K562 (cell line): ENCODE measurements at regions not wholly inside any gene's neighbourhood (a gene's known extent, or its start where the extent isn't known, plus 50 kb on each side); places are given as distances from the start of the nearest gene placed in this dataset.

ENCODE experiments used
- ATAC-seq: fragments of 200-7000 bp; cut with Tn5 transposase; 3 replicates; pipeline ENCODE4 v1.9.1; 2020; ENCODE audit warnings: moderate library complexity
- BruUV-seq: library from RNA; stranded (reverse); fragments of 400-500 nt; replicated peaks from 2 replicates; lab custom pipeline; 2021; lab: Mats Ljungman, UMichigan
- CTCF ChIA-PET: fragments of 300-600 bp; formaldehyde crosslinking; extraction: SDS; loops from one replicate; lab custom pipeline; 2021; ENCODE audit warnings: low intra/inter-chr PET ratio; lab: Yijun Ruan, JAX
- POLR2A ChIA-PET: fragments of 300-600, 350-650 bp; sonication (Branson Sonifier 250); formaldehyde crosslinking; extraction: SDS; loops from one replicate; lab custom pipeline; 2021; ENCODE audit warnings: antibody characterized with exemption, inconsistent platforms; lab: Yijun Ruan, JAX
- DNase-seq, 4 experiments: peaks; one replicate each; pipeline versions ENCODE4 v3.0.0 to v3.0.0-alpha.2; 2011 to 2018; ENCODE audit warnings: low spot score in 3 of 4, mixed read lengths in 3 of 4; ENCODE audit errors: extremely low read depth in 1 of 4
- FAIRE-seq: peaks from 2 replicates; lab custom pipeline; 2011; peaks lifted over from hg19 to GRCh38; lab: Jason Lieb, UNC
- H2AFZ ChIP-seq: 2 replicates; pipeline ENCODE4 v1.6.0; 2011; ENCODE audit warnings: low read depth, low read length, control low read depth, inconsistent platforms
- H3K27ac ChIP-seq: fragments of 200-600 bp; 3 replicates; pipeline ENCODE4 v1.8.0; 2011; ENCODE audit warnings: low read depth, mild to moderate bottlenecking, control low read depth, inconsistent platforms, low read length, moderate library complexity, mixed read lengths; ENCODE audit errors: extremely low read depth
- H3K27me3 ChIP-seq, 2 experiments: fragments of 300-600 bp in 1 of 2; 2 replicates in 1 of 2; 3 replicates in 1 of 2; pipeline versions ENCODE4 v1.6.0 to v1.8.0; 2011; ENCODE audit warnings: inconsistent platforms in 2 of 2, low read length in 2 of 2, mild to moderate bottlenecking in 1 of 2, mixed read lengths in 1 of 2, moderate library complexity in 1 of 2; ENCODE audit not compliant: control insufficient read depth in 2 of 2, insufficient read depth in 2 of 2
- H3K36me3 ChIP-seq: fragments of 300-600 bp; 3 replicates; pipeline ENCODE4 v1.8.0; 2011; ENCODE audit warnings: mild to moderate bottlenecking, low read length, inconsistent platforms; ENCODE audit not compliant: control insufficient read depth, insufficient read depth
- H3K4me1 ChIP-seq, 2 experiments: fragments of 200-600 bp in 1 of 2; replicated peaks in 1 of 2; 2 replicates in 1 of 2; 3 replicates in 1 of 2; pipeline versions ENCODE4 v1.5.1 to v1.8.0; 2011; ENCODE audit warnings: inconsistent platforms in 2 of 2, low read length in 2 of 2, mild to moderate bottlenecking in 1 of 2, mixed read lengths in 1 of 2, moderate library complexity in 1 of 2; ENCODE audit not compliant: control insufficient read depth in 2 of 2, insufficient read depth in 2 of 2
- H3K4me2 ChIP-seq: 2 replicates; pipeline ENCODE4 v1.6.1; 2011; ENCODE audit warnings: low read length, control low read depth, inconsistent platforms, mixed read lengths; ENCODE audit not compliant: insufficient read depth
- H3K4me3 ChIP-seq: fragments of 200-600 bp; sonication (generic), shearing (Covaris generic); 2 replicates; pipeline ENCODE4 v1.5.1; 2016; ENCODE audit warnings: control low read depth, inconsistent platforms
- H3K79me2 ChIP-seq: fragments of 200-600 bp; 3 replicates; pipeline ENCODE4 v1.8.0; 2011; ENCODE audit warnings: low read length, inconsistent platforms; ENCODE audit not compliant: control insufficient read depth, insufficient read depth
- H3K9ac ChIP-seq, 2 experiments: 2 replicates each; pipeline versions ENCODE4 v1.6.0 to v1.6.1; 2011; ENCODE audit warnings: low read depth in 2 of 2, low read length in 2 of 2, control low read depth in 1 of 2, inconsistent platforms in 1 of 2, mild to moderate bottlenecking in 1 of 2, mixed read lengths in 1 of 2; ENCODE audit not compliant: insufficient read depth in 1 of 2
- H3K9me1 ChIP-seq: one replicate; pipeline ENCODE4 v1.6.0; 2011; ENCODE audit warnings: inconsistent platforms, mild to moderate bottlenecking, low read length, moderate library complexity; ENCODE audit not compliant: control insufficient read depth, insufficient read depth
- H3K9me3 ChIP-seq: replicated peaks from 2 replicates; pipeline ENCODE4 v1.5.1; 2011; ENCODE audit warnings: low read depth, low read length, inconsistent platforms; ENCODE audit not compliant: control insufficient read depth, insufficient read depth
- H4K20me1 ChIP-seq: replicated peaks from 2 replicates; pipeline ENCODE4 v1.6.1; 2011; ENCODE audit warnings: low read length, inconsistent platforms, mixed read lengths; ENCODE audit not compliant: control insufficient read depth, insufficient read depth
- CHD1 ChIP-seq: fragments of 200-600 bp; sonication (generic); IDR thresholded peaks from one replicate; pipeline ENCODE4 v1.6.1; 2012; ENCODE audit warnings: mild to moderate bottlenecking, moderate library complexity, low read length, inconsistent platforms
- FIP1L1 ChIP-seq: fragments of 200-400 bp; formaldehyde crosslinking; IDR thresholded peaks from 2 replicates; pipeline ENCODE4 v1.6.1; 2018; ENCODE audit warnings: mild to moderate bottlenecking, low read depth, low read length; ENCODE audit not compliant: poor library complexity, severe bottlenecking
- KAT8 ChIP-seq: fragments of 450-650 bp; IDR thresholded peaks from 2 replicates; pipeline ENCODE4 v1.6.1; 2016; ENCODE audit warnings: low read depth, mild to moderate bottlenecking
- MCM5 ChIP-seq: fragments of 450-650 bp; IDR thresholded peaks from 2 replicates; pipeline ENCODE4 v1.6.1; 2016; ENCODE audit warnings: low read depth
- MEF2A ChIP-seq: IDR thresholded peaks from 2 replicates; pipeline ENCODE4 v1.6.1; 2011; ENCODE audit warnings: low read depth, mild to moderate bottlenecking, low read length, moderate library complexity; ENCODE audit not compliant: control insufficient read depth
- PHTF2 ChIP-seq: fragments of 250-450 bp; sonication (Bioruptor Pico); IDR thresholded peaks from 2 replicates; pipeline ENCODE4 v1.5.0; 2021; ENCODE audit warnings: mild to moderate bottlenecking
- SLC30A9 ChIP-seq: fragments of 250-450 bp; sonication (Bioruptor Pico); IDR thresholded peaks from 2 replicates; pipeline ENCODE4 v1.8.0; 2022; ENCODE audit warnings: mild to moderate bottlenecking, moderate library complexity
- ZEB2 ChIP-seq: fragments of 450-650 bp; IDR thresholded peaks from 2 replicates; pipeline ENCODE4 v1.6.1; 2016
- ZNF384 ChIP-seq: IDR thresholded peaks from 2 replicates; pipeline ENCODE4 v1.6.1; 2012; ENCODE audit warnings: low read depth, low read length, improper control_type of control experiment
- ZNF644 ChIP-seq: fragments of 200-800 bp; sonication (Bioruptor generic); IDR thresholded peaks from 2 replicates; pipeline ENCODE4 v1.6.1; 2016; ENCODE audit warnings: low read depth, missing genetic modification characterization, missing compliant biosample characterization
- ZNF79 ChIP-seq: fragments of 250-450 bp; sonication (Bioruptor Pico); IDR thresholded peaks from 2 replicates; pipeline ENCODE4 v1.4.0; 2020; ENCODE audit warnings: low read depth, mild to moderate bottlenecking, moderate library complexity
- ZSCAN29 ChIP-seq: fragments of 450-650 bp; IDR thresholded peaks from 2 replicates; pipeline ENCODE4 v1.6.1; 2017
- WGBS: fragments of 100-300 bp; shearing (Covaris generic); methylation state at CpG from one replicate; pipeline ENCODE4 v1.1.6; 2016; ENCODE audit warnings: low coverage, mixed read lengths; ENCODE audit not compliant: insufficient coverage; ENCODE audit errors: missing lambda C conversion rate; 5-methylcytosine and 5-hydroxymethylcytosine counted together
- in situ Hi-C: fragments of 300-500 bp; cut with MboI; formaldehyde crosslinking; loops from 4 replicates; pipeline ENCODE4 v1.15.0; 2018; ENCODE audit warnings: inconsistent platforms, mixed read lengths
- intact Hi-C: fragments of 100-400 bp; cut with micrococcal nuclease; formaldehyde crosslinking; loops from 2 replicates; pipeline ENCODE4 v1.14.2; 2022
- TF ChIP-seq, protein P1 (sequence below), 3 experiments: fragments of 200-800 bp in 1 of 3; sonication (Bioruptor generic) in 1 of 3; sonication (generic) in 1 of 3; formaldehyde crosslinking in 1 of 3; IDR thresholded peaks; 2 replicates each; pipeline versions ENCODE4 v1.6.1 to v1.8.0; 2016 to 2022; ENCODE audit warnings: mild to moderate bottlenecking in 2 of 3, missing compliant biosample characterization in 2 of 3, missing genetic modification characterization in 2 of 3, missing genetic modification reagents in 1 of 3
- TF ChIP-seq, protein P2 (sequence below): sonication (generic); formaldehyde crosslinking; IDR thresholded peaks from 2 replicates; pipeline ENCODE4 v1.8.1; 2023; ENCODE audit warnings: mild to moderate bottlenecking, missing genetic modification reagents
- TF ChIP-seq, protein P3 (sequence below): sonication (generic); formaldehyde crosslinking; IDR thresholded peaks from 2 replicates; pipeline ENCODE4 v1.5.0; 2020; ENCODE audit warnings: missing genetic modification reagents
- TF ChIP-seq, protein P4 (sequence below): fragments of 450-650 bp; formaldehyde crosslinking; IDR thresholded peaks from 2 replicates; pipeline ENCODE4 v1.4.0; 2020; ENCODE audit warnings: mild to moderate bottlenecking, moderate library complexity

DNA sequence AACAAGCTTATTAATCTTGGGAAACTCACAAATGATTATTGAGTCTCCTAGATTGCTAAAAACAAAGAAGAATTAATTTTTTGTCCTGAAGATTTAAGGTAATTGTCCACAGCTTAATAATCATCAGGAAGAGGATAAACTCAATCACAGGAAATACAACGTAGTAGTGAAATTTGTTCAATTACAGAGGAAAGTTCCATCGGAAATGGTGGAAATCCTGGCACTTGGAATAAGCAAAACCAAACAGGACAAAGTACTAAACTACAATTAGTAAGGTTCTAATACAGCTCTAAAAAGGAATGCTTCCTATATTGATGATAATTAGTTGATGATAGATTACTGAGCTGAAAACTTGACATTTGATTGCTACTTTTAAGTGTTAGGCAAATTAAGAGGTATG lies 485.4 kb downstream of the USP25 start:
- ATAC-seq (no peak), FAIRE-seq (no peak), DNase-seq (no peak)
- 0% methylated on average over 2 of the region's 2 CpGs for WGBS
- POLR2A ChIA-PET = no interaction called here
- no peak overlapping the region for H3K4me3 ChIP-seq
- no peaks in the 10 kb centered on the region for H4K20me1 ChIP-seq
- no peak overlapping the region for H3K9ac ChIP-seq
- H3K36me3 ChIP-seq = no peaks in the 10 kb centered on the region
- no peak overlapping the region for H3K27ac ChIP-seq
- no peaks in the 10 kb centered on the region for H3K4me1 ChIP-seq
- H3K27me3 ChIP-seq = no peaks in the 10 kb centered on the region
- intact Hi-C loops = no loop called here
- in situ Hi-C loops = no loop called here
- no peaks in the 10 kb centered on the region for H3K79me2 ChIP-seq
- H2AFZ ChIP-seq = no peak overlapping the region
- H3K4me2 ChIP-seq = no peak overlapping the region
- CTCF ChIA-PET = no interaction called here
- H3K9me1 ChIP-seq = no peaks in the 10 kb centered on the region
- H3K9me3 ChIP-seq = no peaks in the 10 kb centered on the region
- no TSS peak for BruUV-seq
- TF ChIP-seq KAT8 (no peak), PHTF2 (CRISPR knock-in tag) (no peak), ZNF79 (CRISPR knock-in tag) (no peak), ZNF384 (no peak), MCM5 (no peak), ZEB2 (no peak), ZSCAN29 (no peak), MEF2A (no peak), FIP1L1 (no peak), SLC30A9 (CRISPR knock-in tag) (no peak), ZNF644 (tag) (no peak), CHD1 (no peak)
- TF ChIP-seq, protein P1, sequence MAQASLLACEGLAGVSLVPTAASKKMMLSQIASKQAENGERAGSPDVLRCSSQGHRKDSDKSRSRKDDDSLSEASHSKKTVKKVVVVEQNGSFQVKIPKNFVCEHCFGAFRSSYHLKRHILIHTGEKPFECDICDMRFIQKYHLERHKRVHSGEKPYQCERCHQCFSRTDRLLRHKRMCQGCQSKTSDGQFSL (CRISPR knock-in tag; IDR thresholded peaks at IDR 0.05) = no peak
- TF ChIP-seq, protein P1 (tag; IDR thresholded peaks at IDR 0.05) = no peak
- TF ChIP-seq, protein P2, sequence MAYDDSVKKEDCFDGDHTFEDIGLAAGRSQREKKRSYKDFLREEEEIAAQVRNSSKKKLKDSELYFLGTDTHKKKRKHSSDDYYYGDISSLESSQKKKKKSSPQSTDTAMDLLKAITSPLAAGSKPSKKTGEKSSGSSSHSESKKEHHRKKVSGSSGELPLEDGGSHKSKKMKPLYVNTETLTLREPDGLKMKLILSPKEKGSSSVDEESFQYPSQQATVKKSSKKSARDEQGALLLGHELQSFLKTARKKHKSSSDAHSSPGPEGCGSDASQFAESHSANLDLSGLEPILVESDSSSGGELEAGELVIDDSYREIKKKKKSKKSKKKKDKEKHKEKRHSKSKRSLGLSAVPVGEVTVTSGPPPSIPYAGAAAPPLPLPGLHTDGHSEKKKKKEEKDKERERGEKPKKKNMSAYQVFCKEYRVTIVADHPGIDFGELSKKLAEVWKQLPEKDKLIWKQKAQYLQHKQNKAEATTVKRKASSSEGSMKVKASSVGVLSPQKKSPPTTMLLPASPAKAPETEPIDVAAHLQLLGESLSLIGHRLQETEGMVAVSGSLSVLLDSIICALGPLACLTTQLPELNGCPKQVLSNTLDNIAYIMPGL = no peak
- TF ChIP-seq, protein P3, sequence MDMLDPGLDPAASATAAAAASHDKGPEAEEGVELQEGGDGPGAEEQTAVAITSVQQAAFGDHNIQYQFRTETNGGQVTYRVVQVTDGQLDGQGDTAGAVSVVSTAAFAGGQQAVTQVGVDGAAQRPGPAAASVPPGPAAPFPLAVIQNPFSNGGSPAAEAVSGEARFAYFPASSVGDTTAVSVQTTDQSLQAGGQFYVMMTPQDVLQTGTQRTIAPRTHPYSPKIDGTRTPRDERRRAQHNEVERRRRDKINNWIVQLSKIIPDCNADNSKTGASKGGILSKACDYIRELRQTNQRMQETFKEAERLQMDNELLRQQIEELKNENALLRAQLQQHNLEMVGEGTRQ (CRISPR knock-in tag) = no peak
- TF ChIP-seq, protein P4, sequence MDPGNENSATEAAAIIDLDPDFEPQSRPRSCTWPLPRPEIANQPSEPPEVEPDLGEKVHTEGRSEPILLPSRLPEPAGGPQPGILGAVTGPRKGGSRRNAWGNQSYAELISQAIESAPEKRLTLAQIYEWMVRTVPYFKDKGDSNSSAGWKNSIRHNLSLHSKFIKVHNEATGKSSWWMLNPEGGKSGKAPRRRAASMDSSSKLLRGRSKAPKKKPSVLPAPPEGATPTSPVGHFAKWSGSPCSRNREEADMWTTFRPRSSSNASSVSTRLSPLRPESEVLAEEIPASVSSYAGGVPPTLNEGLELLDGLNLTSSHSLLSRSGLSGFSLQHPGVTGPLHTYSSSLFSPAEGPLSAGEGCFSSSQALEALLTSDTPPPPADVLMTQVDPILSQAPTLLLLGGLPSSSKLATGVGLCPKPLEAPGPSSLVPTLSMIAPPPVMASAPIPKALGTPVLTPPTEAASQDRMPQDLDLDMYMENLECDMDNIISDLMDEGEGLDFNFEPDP = no peak
